ENCODE measurements at regions not wholly inside any gene's neighbourhood (a gene's known extent, or its start where the extent isn't known, plus 50 kb on each side); places are given as distances from the start of the nearest gene placed in this dataset.

- peaks cover 8% of the 10 kb centered on the region for H3K4me1 Mint-ChIP-seq
- Histone ChIP-seq H3K27me3 (no peaks in the 10 kb centered on the region), H3K9ac (no peak overlapping the region), H3K4me3 (no peak overlapping the region), H3F3A (ENCODE audit: low read depth) (no peaks in the 10 kb centered on the region), H3K4me2 (no peak overlapping the region), H3K27ac (no peak overlapping the region), H4K20me1 (ENCODE audit: low read depth) (no peaks in the 10 kb centered on the region), H3K4me1 (peaks cover 4% of the 10 kb centered on the region), H3K36me3 (no peaks in the 10 kb centered on the region), H3K79me2 (ENCODE audit: low read depth) (no peaks in the 10 kb centered on the region), H3K9me3 (ENCODE audit: low read depth) (no peaks in the 10 kb centered on the region), H2AFZ (replicated peaks) (no peak overlapping the region)
- no peak overlapping the region for H3K27ac Mint-ChIP-seq
- H3K27me3 Mint-ChIP-seq (ENCODE audit: insufficient read depth, low read depth), result peaks cover 3% of the 10 kb centered on the region
- peaks cover 21% of the 10 kb centered on the region for H3K9me3 Mint-ChIP-seq
- no peak for DNase-seq (ENCODE audit: low spot score)
- no peaks in the 10 kb centered on the region for H3K36me3 Mint-ChIP-seq
- no peak for TF ChIP-seq EZH2 (IDR thresholded peaks at IDR 0.05)
- no peak overlapping the region for H3K4me3 Mint-ChIP-seq
Observed at GRCh38 chrX:34805951-34806350, 136.6 kb upstream of the FAM47B start.

DNA sequence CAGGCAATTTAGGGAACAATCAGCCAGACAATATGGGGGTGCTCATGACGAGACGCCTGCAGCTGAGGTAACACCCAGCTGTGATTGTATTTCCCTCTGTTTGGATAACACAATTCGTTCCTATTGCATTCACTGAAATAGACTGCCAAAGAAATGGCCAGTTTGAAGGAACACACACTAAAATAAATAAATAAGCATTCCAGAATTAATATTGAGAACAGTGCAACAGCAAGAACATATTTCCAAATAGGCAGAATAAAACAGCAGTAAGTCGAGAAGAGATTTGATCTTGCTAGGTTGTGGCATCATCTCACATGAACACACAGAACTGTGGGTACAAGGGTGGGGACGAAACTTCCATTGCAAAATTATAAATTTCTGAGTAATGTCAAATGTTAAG, 133.5 kb upstream of the FAM47B start:
- Histone ChIP-seq H4K20me1 (ENCODE audit: low read depth) (no peaks in the 10 kb centered on the region), H3K79me2 (ENCODE audit: low read depth) (no peaks in the 10 kb centered on the region), H3K4me1 (peaks cover 6% of the 10 kb centered on the region), H2AFZ (replicated peaks) (no peak overlapping the region), H3K27ac (no peak overlapping the region), H3K27me3 (no peaks in the 10 kb centered on the region), H3K9me3 (ENCODE audit: low read depth) (no peaks in the 10 kb centered on the region), H3K4me3 (no peak overlapping the region), H3K4me2 (no peak overlapping the region), H3K9ac (no peak overlapping the region), H3F3A (ENCODE audit: low read depth) (no peaks in the 10 kb centered on the region), H3K36me3 (no peaks in the 10 kb centered on the region)
- TF ChIP-seq EZH2phosphoT487 (IDR thresholded peaks at IDR 0.05) (no peak), CTCF (IDR thresholded peaks at IDR 0.05) (no peak), EZH2 (IDR thresholded peaks at IDR 0.05) (no peak)
- Mint-ChIP-seq H3K4me1 (peaks cover 10% of the 10 kb centered on the region), H3K9me3 (peaks cover 1% of the 10 kb centered on the region), H3K4me3 (no peak overlapping the region), H3K27me3 (ENCODE audit: insufficient read depth, low read depth) (no peaks in the 10 kb centered on the region), H3K27ac (no peak overlapping the region), H3K36me3 (no peaks in the 10 kb centered on the region)
- DNase-seq (ENCODE audit: low spot score), result no peak

GRCh38 chrX:34810364-34810763, 132.2 kb upstream of the FAM47B start:
- H3K27ac ChIP-seq, result no peak overlapping the region
- H3K4me2 ChIP-seq, result no peak overlapping the region
- TF ChIP-seq EZH2phosphoT487 (IDR thresholded peaks at IDR 0.05), result no peak
- TF ChIP-seq EZH2 (IDR thresholded peaks at IDR 0.05), result no peak
- TF ChIP-seq CTCF (IDR thresholded peaks at IDR 0.05), result no peak
- no peaks in the 10 kb centered on the region for H3K9me3 ChIP-seq (ENCODE audit: low read depth)
- H3K4me1 ChIP-seq, result peaks cover 6% of the 10 kb centered on the region
- no peaks in the 10 kb centered on the region for H3K36me3 ChIP-seq
- Mint-ChIP-seq H3K27ac (no peak overlapping the region), H3K4me1 (peaks cover 10% of the 10 kb centered on the region), H3K36me3 (no peaks in the 10 kb centered on the region), H3K9me3 (no peaks in the 10 kb centered on the region), H3K27me3 (ENCODE audit: insufficient read depth, low read depth) (no peaks in the 10 kb centered on the region), H3K4me3 (no peak overlapping the region)
- no peaks in the 10 kb centered on the region for H4K20me1 ChIP-seq (ENCODE audit: low read depth)
- no peaks in the 10 kb centered on the region for H3K27me3 ChIP-seq
- no peak for DNase-seq (ENCODE audit: low spot score)
- H3K4me3 ChIP-seq, result no peak overlapping the region
- no peak overlapping the region for H3K9ac ChIP-seq
- no peaks in the 10 kb centered on the region for H3K79me2 ChIP-seq (ENCODE audit: low read depth)
- H2AFZ ChIP-seq (replicated peaks), result no peak overlapping the region
- no peaks in the 10 kb centered on the region for H3F3A ChIP-seq (ENCODE audit: low read depth)

DNA sequence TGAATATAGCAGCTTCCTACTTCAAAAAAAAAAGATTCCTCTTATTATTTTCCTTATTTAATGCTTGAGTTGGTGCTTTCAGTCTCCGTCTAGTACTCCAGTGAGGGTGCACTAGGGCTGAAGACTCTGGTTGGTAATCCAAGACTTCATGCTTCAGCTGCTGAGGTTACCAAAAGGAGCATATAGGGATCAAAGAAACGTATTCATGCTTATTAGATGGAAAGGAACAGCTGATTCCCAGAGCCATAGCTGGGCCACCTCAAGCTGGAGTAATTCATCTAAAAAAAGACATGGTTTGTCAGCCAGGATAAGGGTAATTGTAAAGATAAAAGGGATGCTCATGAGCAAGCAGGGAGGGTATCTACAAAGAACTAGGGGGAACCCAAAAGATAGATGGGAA, 131.7 kb upstream of the FAM47B start:
- no peak for TF ChIP-seq EZH2 (IDR thresholded peaks at IDR 0.05)
- H3K9ac ChIP-seq, result no peak overlapping the region
- no peak overlapping the region for H3K4me3 ChIP-seq
- no peak overlapping the region for H2AFZ ChIP-seq (replicated peaks)
- no peaks in the 10 kb centered on the region for H3F3A ChIP-seq (ENCODE audit: low read depth)
- no peak overlapping the region for H3K4me3 Mint-ChIP-seq
- H3K79me2 ChIP-seq (ENCODE audit: low read depth), result no peaks in the 10 kb centered on the region
- H3K36me3 Mint-ChIP-seq, result no peaks in the 10 kb centered on the region
- no peak for DNase-seq (ENCODE audit: low spot score)
- no peaks in the 10 kb centered on the region for H3K27me3 ChIP-seq
- peaks cover 6% of the 10 kb centered on the region for H3K4me1 ChIP-seq
- no peaks in the 10 kb centered on the region for H4K20me1 ChIP-seq (ENCODE audit: low read depth)
- peak overlapping the region; percentile 26 for H3K27ac Mint-ChIP-seq
- no peaks in the 10 kb centered on the region for H3K9me3 ChIP-seq (ENCODE audit: low read depth)
- H3K27ac ChIP-seq, result no peak overlapping the region
- peaks cover 10% of the 10 kb centered on the region for H3K4me1 Mint-ChIP-seq
- no peaks in the 10 kb centered on the region for H3K36me3 ChIP-seq
- H3K9me3 Mint-ChIP-seq, result no peaks in the 10 kb centered on the region
- no peaks in the 10 kb centered on the region for H3K27me3 Mint-ChIP-seq (ENCODE audit: insufficient read depth, low read depth)
- H3K4me2 ChIP-seq, result no peak overlapping the region

Data from neural progenitor cell (in vitro differentiated cells).